Stimulated activated CD4-positive, alpha-beta T cell treated with anti-CD3 and anti-CD28 coated beads, TNF-alpha, amount 100 ng/mL, for 1 hour (primary cell): ENCODE measurements at regions not wholly inside any gene's neighbourhood (a gene's known extent, or its start where the extent isn't known, plus 50 kb on each side); places are given as distances from the start of the nearest gene placed in this dataset.

Source experiments
- DNase-seq, 3 donors: peaks; one replicate each; pipeline ENCODE4 v3.0.0-alpha.2; 2020; ENCODE audit warnings: low read depth in 3 of 3, low spot score in 1 of 3

DNA sequence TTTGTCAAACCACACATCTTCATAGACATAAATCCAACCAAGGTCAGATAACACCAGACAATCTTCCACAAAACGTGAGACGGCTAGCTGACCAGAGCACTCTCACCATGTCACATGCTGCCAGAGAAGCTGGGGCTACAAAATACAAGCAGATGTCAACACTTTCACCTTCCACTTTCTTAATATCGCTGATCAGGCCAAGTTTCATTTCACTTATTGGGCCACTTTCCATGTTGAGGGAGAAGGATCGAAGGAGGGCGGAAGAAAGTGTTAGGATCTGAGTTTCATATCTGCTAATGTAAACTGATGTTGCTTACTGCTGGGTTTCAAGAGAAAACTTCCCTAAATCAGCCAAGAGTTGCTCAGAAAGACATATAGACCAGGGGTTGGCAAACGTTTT, 177.0 kb upstream of the PRDM1 start:
- DNase-seq = no peak

DNA sequence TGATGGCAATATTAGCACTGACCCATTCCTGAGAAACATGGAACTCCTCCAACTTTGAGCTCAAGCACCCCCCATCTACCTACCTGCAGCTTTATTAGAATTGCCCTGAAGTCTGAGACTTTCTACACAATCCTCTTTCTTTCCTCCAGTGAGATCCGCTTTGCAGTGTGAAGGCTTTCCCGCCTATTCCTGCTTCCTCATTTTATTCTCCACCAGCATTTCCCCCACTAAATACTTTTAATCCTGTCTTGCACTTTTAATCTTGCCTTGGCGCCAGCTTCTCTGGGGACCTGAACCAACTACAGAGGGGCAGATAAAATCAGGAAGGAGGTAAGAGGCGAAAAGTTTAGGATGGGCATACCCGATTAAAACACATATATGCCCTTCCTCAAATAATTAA, 178.1 kb upstream of the PRDM1 start:
- DNase-seq = no peak

DNA sequence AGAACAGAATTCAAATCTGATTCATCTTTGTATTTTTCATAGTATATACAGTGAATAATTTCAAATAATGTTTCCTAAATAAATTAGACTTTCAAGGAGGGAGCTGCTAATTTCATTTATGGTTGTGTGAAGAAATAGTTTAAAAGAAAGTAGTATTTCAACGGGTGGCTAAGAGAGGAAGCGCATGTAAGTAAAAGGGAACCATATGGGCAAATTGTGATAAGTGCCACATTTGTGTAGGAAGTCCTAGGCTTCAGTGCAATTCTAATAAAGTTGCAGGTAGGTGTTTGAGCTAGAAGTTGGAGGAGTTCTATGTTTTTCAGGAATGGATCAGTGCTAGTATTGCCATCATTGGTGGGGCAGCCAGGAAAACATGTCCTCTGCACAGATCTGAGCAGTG, 178.8 kb upstream of the PRDM1 start:
- DNase-seq = no peak

DNA sequence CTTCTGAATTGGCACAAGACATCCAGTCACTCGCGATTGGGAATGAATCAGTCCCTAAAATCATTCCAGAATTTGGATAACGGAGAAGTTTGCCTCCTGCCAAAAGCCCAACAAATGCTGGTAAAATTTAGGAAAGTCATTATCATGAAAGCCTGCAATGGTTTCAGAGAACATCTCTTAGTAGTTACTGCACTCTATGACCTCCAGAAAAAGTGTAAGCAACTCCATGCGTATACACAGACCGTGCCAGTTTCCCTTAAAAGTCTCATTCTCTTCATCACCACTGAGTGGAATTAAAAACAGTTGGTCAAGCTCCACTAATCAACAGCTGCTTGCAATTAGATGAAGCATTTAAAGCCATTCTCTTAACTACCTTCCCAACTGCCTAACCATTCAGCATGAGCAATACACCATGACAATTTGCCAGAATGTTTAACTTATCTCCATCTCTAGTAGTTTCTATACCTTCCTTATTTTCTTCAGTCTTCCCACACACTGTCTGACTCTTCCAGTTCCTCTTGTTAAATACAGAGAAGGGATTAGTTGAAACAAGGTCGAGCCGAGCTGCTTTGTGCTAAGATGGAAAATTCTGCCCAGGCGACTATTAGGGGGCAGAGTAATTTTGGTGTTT, 183.6 kb upstream of the PRDM1 start:
- no peak for DNase-seq

DNA sequence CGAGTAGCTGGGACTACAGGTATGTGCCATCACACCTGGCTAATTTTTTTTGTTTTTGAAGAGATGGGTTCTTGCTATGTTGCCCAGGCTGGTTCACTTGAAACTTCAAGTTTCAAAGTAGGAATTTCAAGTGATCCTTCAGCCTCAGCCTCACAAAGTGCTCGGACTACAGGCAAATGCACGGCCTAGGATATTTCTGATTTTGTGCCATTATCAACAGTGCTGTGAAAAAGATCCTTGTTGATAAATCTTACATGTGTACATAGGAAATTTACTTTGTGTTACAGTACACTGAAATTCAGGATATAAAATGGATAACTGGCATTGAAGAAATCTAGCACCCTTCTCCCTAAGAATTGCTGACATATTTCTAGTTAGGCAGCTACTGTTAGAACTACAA, 184.6 kb upstream of the PRDM1 start:
- DNase-seq = no peak

DNA sequence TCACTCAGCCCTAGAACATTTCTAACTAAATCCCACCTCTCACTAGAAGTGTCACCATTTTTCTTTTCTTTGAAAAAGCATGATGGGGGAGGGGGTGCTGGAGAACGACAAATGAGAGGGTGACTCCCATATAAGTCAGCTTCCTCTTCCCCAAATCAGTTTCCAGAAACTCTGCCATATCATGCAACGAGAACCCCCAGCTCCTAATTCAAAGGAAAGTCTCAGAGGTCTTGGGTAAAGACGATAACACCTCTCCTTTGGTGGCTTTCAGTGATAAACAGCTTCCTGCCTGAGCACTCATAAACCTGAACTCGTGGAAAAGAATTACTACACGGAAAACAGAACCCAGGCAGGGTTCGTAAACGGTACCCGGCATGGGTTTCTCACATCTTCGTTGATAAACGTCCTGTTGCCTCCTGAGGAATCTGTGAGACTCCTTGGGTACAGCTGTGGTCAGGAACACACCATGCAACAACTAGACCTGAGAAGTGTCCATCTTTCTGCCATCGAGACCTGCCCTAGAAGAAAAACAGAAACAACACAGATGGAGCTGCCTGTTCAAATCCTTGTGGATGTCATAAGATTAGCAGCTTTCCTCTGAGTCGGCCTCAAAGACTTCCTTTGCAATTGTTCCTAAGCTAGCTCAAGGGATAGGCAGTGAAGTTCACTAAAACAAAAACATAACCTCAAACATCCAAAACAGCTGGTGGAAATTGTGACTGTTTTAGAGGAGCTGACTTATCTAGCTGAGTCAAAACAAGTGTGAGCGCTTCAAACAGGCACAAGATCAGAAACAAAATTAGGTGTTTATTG, 185.8 kb upstream of the PRDM1 start:
- no peak for DNase-seq

DNA sequence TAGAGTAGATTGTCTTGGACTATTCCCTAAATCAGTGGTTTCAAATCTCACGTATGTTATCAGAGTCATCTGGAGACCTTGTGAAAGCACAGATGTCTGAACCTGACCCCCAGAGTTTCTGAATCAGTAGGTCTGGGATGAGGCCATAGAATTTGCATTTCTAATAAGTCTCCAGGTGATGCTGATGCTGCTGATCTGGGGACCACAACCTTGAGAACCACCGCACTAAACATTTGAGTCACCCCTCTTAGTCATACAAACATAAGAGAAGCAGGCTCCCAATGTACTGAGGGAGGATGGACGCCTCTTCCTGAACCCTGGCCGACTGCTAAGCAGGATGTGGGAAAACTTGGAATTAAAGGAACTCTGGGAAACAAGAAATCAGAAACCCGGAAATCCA, 187.8 kb upstream of the PRDM1 start:
- no peak for DNase-seq

DNA sequence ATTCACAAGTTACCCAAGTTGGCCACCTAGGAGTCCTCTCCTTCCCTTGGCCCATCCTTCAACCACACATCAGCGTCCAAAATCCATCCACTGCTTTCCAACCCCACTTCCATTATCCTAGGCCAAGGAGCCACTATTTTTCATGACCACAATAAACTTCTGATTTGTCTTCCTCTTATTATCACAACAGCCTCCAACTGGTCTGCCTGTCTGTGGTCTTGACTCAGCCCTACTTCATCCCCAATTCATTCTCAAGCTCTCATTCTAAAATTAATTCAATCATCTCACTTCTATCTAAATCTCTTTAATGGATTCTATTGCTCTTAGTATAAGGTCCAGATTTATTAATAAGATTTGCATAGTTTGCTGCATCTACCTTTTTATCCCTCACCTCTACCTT, 189.0 kb upstream of the PRDM1 start:
- DNase-seq = no peak

DNA sequence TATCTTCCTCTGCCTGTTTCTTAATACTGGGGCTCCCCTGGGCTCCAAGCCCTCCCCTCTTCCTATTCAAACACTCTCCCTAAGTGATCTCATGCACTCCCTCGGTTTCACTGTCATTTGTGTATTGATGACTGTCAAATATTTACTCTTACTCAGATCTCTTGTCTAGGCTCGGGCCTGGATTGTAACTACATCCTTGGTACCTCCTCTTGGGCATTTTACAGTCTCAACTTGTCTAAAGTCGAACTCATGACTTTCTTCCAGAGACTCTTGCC, 189.4 kb upstream of the PRDM1 start:
- no peak for DNase-seq

DNA sequence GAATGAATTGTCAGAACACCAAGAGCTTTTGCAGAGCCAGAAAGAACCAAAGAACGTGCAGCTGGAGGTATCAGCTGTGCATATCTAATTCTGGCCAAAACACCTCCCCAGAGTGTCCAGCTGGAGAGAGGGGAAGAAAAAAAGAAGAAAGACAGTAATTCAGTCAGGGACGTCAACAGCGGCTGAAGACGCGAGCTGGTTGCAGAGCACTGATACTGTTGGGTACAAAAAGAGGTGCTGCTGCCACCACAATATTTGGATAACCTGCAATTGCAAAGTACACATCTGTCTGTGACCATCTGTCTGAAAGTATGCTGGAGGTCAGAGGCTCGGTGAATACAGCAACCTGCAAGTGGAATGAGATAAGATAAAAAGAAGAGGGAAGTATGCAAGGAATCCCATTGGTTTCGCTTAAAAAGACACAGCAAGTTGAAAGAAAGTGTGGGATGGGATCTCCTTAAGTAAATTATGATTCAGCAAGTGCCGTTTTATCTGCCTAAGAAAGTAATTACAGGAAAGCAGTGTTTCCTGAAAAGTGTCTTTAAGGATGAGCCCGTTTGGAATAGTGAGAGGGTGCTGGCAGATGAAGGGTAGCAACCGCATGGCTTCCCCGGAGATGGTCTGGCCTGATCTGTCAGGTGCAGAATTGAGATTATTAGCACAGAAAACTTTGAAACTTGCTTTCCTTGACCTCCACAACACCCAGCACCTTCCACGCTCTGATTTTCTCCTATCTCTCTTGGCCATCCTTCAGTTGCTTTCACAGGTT, 189.9 kb upstream of the PRDM1 start:
- no peak for DNase-seq

DNA sequence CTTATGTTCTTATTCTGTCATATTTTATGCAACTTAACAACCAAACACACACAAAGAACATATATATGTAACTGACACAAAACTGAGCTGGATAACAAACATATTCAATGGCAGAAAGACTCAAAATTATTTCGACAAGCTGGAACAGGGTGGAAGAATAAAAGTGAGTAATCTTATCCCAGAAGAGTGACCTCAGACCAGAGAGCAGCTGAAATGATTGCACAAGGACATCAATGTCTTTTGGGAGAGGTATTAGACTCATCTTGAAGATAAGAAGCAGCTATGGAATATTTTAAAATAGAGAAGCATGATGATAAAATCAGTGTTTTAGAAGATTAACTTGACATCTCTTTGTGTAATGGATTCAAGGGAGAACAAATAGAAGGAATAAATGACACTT, 191.6 kb upstream of the PRDM1 start:
- no peak for DNase-seq

DNA sequence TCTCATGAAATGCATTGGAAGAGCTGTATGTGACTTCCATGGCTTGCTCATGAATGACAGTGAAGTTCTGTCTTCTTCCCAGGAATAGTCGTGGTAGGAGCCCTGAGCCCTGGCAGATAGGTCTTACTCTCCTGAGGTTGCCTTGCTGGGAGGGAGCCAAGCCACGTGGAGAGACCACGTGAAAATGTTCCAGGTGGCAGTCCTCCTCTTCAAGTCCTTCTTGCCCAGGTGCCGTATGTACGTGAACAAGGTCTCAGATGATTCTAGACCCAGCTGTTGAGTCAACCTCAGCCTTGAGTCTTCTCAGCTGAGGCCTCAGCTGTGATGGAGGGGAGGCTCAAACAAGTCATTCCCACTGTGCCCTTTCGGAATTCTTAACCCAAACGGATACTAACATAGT, 192.4 kb upstream of the PRDM1 start:
- DNase-seq = no peak

DNA sequence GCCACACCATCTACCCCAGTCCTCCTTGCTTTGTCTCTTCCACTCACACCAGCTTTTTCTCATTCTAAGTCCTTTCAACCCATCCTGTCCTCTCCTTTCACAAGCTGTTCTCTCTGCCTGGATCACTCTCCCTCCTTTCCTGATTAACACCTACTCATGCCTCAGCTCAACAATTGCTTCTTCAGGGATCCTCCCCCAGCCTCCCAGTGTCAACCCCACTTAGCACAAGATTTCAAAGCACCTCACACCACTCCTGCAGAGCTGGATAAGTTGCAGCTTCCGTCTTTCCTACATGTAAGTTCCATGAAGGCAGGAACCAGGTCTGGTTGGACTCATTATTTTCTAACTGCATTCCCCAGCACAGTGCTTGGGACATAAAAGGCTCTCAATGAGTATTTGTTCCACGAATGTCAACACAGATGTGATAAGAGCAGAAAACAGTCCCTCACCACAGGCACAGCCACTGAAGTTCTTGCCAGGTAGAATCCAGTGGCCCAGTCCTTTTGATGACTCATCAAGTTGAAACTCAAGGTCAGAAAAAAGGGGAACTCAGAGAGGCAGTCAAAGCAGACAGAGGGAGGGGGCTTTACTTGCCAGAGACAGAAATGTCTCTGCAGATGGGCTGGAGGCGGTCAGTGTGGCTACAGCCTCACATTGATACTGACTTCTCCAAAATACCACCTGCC, 193.4 kb upstream of the PRDM1 start:
- no peak for DNase-seq

DNA sequence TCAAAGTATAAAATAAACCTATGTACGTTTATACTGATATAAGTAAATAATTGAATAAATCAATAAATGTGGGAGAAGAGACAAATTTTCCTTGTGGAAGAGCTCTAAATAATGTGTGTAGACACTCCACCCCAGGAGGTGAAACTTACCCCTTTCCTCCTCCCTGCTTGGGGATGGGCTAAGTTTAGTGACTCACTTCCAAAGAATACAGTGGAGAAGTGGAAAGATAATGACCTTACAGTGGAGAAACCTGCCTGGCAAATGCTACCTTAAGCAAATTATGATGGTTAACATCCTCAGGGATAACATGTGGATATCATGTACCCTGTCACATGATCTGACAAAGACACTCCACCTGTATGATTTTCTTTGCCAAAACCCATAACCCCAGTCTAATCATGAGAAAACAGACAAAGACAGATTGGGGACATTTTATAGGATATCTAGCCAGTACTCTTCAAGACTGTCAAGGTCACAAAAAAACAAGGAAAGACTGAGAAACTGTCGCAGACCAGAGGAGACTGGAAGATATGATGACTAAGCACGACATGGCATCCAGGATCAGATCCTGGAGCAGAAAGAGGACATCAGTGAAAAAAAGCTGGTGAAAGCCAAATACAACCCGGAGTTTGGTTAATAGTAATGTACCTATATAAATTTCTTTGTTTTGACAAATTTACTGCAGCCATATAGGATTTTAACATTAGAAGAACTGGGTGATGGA, 195.5 kb upstream of the PRDM1 start:
- no peak for DNase-seq

DNA sequence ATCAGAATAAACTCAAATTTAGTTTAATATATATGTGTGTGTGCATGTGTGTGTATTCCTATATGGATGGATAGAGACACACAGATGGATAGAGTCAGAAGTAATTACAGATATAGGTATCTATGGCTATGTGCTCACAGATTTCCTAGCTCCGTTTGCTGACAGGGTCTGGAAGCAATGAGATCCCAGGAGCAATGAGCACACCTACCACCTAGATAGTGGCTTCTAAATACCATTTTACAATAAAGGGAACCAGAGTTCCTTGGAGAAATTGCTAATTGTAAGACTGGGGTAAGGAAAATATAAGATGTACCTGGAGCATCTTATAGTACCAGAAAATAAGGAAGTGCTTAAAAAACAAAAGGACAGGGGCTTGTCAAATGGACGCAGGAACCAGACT, 196.2 kb upstream of the PRDM1 start:
- DNase-seq = no peak

DNA sequence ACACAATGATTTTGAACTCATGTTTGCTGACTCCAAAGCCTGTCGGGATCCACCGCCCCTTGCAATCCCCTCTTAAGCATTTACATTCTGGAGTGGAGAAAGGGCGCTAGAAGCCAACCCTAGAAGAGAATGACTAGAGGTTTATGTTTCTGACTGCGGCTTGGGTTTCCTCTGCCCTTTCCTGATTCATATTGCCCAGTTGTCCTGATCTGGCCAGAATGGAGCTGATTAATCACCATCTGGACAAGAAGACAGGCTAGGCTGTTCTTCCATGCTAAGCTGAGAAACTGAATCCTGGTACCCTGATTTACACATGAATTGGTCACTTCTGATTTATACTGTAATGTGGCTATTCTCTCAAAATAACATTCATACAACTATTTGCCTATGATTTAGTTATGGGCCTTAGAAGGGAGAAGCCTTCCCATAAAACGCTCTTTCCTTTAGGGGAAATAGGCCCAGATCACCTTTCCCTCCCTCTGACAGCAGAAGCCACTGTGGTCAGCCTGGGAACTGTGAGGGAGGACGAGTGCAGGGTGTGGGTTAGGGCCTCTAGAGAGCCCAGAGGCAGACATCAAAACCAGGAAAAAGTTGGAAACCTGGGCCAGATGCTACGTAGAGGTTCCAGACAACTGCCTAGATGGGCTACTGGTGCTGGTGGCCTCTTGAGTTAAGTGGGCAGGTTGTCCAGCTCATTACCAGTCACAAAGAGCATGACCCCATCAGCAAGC, 199.2 kb upstream of the PRDM1 start:
- DNase-seq = no peak

DNA sequence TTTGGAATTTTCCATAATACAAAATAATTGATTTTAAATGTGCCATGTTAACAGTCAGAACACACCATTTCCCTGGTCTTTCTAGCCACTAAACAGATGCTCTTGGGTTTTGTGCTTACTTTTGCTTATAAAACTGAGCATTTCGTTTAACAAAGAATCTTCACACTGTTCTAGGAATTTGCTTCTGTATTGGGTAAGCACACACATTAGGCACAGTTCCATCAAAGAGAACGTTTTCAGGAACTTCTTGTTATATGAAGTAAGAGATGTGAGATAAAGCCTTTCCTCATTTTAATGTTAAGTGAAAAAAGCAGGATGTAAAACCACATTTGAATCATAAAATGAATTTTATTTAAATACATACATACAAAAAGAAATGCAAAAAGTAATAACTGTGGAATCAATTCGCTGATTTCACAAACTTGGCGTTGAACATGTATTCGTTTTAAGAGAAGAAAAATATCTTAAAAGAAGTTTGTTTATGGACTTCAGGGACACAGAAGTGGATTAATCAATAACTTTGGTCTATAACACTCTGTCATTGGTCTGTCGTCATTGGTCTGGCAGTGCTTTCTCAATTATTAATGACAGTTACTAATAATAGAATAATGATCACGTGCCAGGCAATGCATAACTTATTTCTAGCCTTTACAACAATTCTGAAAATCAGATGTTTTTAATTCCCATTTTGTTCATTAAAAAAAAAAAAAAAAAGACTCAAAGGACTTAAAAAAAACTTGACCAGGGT, 199.9 kb upstream of the PRDM1 start:
- no peak for DNase-seq

DNA sequence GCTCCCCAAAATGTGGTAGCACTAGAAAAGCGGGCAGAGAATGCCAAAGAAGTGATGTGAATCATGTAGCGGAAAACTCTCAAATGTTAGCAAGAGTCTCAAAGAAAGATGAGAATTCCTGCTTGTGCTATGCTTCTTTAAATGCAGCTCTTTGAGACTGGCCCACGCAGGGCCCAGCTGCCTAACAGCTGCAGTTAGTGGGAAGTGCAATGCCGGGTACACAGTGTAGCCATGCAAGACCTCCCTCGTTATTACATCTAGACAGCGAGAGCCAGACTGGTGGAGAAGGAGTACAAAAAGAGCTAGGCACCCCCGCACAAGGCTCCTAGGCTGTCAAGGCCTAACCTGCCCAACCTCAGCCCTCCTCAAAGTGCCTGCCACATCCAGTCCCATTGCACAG, 201.7 kb upstream of the PRDM1 start:
- no peak for DNase-seq

DNA sequence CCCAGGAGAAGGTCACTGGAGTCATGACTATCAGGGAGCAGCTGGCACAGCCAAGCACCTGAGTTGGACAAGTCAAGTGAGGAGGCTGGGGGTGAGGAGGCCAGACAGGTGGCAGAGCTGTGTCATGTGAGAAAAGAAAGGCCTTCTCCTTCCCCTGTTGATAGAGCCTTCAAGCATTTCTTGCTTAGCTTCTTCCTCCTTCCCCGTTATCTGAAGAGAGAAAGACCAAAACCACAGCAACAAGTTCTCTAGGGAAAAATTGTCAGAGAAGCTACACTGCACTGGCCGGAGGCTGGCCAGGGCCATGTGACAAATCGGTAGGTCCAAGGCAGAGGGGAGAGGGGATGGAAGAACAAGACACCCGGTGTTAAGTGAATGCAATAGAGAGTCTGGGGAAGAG, 202.1 kb upstream of the PRDM1 start:
- DNase-seq = no peak

DNA sequence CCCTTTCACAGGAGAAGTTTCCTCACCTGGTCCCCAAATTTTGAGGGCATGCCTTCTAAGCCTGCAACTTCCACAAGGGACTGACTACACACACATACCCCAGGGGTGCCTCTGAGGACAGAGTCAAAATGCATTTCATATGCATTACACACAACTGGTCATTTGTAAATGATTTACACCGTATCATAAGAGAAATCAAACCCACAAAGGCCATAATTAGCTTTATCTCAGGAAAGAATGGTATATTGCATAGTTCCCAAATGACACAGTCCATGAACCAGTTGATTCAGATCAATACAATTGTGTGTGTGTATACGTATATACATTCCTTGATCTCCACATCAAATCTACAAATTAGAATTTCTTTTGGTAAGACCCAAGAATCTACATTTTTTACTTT, 203.3 kb upstream of the PRDM1 start:
- DNase-seq = no peak
